ENCODE measurements at regions not wholly inside any gene's neighbourhood (a gene's known extent, or its start where the extent isn't known, plus 50 kb on each side); places are given as distances from the start of the nearest gene placed in this dataset.

GRCh38 chr6:166032366-166033200 lies 135.1 kb downstream of the TBXT start:
- TF ChIP-seq CTCF (IDR thresholded peaks at IDR 0.05) (no peak), POLR2A (IDR thresholded peaks at IDR 0.05) (no peak)
